GM21717 (cell line): ENCODE measurements at regions not wholly inside any gene's neighbourhood (a gene's known extent, or its start where the extent isn't known, plus 50 kb on each side); places are given as distances from the start of the nearest gene placed in this dataset.

Source experiments
- ATAC-seq: cut with Tn5 transposase; IDR thresholded peaks from one replicate; pipeline ENCODE4 v1.9.1; 2021; ENCODE audit warnings: mild to moderate bottlenecking, moderate library complexity; ENCODE audit not compliant: unreplicated experiment

DNA sequence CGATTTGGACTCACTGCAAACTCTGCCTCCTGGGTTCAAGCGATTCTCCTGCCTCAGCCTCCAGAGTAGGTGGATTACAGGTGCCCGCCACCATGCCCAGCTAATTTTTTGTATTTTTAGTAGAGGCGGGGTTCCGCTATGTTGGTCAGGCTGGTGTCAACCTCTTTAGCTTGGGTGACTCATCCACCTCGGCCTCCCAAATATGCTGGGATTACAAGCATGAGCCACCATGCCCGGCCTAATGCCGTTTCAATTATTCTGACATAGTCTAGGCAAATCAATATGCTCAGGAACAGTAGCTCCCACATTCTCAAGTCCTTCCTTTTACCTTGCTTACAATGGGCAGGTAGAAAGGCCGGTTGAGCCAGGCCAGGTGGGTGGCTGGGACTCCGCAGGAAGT lies 82.0 kb upstream of the EEA1 start:
- no peak for ATAC-seq

DNA sequence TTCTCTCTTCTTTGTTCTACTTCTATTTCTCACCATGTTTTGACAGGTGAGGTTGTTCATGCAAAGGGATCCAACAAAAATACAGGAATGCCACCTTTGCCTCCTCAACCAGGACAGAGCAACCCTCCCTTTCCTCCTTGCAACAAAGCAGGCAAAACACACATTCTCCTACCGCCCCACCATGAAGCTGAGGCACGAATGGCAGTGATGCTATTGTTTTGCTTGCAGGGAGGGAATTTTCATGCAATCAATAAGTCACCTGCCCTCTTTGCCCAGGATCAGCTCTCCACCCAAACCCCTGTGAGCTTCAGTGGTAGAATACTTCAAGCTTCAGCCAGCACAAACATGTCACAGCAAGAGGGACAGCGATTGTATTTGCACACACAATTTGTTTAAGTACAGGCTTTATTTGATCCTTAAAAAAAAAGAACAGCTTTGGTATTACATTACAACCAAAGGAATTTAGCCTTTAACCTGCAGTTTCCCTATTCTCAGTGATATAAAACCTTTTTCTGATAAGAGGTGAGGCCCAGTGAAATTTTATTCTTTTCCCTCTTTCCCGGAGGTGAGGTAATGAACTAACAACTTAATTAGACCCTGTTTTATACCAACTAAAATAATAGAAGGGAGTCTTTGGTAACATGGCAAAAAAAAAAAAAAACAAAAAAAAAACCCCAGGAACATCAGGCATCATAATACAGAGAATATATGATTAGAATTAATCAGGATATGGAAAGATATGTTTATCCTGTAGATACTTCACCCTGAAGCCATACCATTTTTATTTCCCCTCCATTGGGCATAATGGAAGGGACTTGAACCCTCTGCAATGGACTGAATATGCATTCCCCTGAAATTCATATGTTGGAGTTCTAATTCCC lies 87.0 kb upstream of the EEA1 start:
- no peak for ATAC-seq

DNA sequence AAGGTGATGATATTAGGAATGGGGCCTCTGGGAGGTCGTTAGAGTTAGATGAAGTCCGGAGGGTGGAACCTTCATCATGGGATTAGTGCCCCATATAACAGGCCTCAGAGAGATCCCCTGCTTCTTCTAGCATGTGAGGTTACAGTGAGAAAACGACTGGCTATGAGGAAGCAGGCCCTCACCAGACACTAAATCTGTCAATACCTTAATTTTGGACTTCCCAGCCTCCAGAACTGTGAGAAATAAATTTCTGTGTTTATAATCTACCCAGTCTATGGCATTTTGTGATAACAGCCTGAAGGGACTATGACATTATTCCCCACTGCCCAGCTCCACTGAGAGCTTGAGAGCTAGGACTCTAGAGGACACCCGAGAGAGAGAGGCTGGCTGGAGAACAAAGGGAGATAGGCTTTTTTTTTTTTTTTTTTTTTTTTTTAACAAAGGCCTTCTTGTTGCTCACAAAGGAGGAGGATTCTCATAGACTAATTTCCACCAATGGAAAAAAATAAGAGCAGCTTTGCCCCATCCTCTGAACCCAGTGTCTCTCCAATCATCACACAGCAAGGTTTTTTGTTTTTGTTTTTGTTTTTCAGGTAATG lies 87.8 kb upstream of the EEA1 start:
- no peak for ATAC-seq

DNA sequence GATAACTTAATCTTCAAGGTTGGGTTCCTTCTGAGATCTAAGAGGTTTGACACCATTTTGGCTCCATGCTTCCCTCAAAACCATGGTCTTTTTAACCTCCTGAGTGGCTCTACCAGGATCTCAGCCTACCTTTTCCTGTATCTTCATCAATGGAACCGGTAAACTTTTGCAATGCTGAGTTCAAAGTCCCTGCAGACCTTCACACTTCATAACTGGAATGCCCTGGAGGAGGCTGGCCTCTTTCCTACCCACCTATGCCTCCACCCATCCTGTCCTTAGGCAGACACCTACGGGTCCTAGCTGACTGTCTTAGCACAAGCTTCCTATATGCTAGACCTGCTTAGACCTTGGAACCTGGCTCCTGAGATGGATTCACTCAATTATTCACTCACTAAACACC lies 89.5 kb upstream of the EEA1 start:
- no peak for ATAC-seq

DNA sequence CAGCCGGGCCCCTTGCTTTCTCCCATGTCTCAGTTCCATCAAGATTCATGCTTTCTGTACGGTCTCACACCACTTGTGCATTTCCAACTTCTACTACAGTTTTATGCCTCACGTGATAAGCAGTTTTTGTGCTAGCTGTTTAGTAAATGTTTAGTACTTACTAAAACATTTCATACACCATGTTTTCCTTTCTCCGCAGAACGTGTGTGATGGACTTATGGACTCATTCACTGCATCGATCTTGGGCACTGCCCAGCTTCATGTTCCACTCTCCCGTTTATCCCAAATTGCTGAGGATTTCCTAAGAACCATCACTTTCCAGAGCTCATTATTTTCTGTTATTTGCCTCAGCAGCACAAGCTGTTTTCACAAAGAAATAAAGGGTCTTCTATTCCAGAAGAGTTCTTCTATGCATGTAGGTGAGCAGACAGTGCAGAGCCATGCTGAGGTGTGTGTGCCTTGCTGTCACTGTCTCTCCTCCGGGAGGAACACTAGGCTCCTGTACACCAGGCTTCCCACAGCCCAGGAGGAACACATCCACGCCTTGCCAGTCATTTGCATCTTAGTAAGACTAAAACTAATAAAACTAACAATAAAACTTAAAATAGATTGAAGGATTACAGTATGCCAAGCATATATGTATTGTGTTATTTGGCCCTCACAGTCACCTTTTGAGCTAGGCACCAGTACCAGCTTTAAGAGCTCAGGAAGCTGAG lies 90.3 kb upstream of the EEA1 start:
- ATAC-seq, result no peak

DNA sequence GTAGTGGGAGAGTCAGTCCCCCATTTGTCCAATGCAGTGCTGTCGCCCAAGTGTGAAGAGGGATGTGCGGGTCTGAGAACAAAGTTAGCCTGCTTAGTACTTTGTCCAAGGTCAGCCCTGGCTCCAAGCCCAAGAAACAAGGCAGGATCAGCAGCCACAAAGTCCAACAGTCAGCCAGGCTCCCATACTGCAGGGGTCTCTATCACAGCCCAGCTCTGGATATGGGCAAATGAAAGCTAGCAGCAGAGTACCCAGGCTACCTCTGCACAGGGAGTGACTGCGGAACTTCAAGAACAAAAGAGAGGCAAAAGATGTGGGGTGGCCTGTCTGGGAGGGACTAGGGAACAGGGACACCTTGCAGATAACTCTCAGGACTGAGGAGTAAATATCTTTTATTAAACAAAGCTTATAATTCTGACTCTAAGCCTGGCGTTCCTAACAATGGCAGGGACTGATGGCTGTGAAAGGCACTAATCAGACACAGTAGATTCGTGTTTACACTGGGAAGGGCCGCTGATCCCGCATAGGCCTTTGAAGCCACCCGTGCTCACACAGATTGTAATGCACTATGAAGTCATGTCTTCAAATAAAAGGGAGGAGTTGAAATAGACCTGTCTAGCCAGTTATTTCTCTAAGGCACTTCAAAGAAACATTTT lies 91.0 kb upstream of the EEA1 start:
- ATAC-seq, result no peak

DNA sequence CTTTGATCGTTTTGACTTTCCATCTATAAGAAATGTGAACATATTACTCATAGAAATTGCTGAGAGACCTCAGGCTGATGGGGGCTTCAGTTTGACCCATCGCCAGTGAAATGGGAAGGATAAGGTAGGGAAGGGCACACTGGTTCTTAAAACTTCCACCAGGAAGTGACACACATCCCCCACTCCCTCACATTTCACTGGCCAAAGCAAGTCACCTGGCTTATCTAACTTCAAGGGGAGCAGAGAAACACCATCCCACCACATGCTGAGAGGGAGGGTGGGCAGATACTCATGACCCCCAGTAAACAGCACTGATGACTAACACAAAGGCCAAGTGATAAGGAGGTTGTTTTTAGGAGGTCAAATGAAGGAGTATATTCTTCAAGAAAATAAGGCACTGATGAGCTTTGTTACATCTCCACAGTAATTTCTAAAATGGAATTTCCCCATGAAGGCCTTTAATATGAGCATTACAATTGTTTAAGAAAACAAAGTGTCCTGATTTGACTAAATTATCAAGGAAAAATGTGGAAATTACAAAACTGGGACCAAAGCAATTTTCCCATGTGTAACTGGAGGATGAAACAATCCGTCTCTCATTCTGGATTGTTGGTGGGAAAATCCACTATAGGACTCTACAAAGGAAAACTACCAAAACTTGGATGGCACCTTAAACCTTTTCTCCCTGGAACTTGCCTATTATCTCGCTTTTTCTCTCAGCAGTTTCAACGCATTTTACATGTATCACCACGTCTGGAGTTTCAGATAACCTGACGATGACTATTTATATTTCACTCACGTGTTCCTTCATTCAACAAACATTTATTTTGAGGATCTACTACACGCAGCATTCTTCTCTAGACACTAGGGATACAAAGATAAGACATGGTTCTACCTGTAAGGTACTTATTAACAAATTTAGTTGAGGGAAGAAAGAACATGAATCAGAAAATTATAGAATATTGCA lies 91.8 kb upstream of the EEA1 start:
- ATAC-seq, result no peak

DNA sequence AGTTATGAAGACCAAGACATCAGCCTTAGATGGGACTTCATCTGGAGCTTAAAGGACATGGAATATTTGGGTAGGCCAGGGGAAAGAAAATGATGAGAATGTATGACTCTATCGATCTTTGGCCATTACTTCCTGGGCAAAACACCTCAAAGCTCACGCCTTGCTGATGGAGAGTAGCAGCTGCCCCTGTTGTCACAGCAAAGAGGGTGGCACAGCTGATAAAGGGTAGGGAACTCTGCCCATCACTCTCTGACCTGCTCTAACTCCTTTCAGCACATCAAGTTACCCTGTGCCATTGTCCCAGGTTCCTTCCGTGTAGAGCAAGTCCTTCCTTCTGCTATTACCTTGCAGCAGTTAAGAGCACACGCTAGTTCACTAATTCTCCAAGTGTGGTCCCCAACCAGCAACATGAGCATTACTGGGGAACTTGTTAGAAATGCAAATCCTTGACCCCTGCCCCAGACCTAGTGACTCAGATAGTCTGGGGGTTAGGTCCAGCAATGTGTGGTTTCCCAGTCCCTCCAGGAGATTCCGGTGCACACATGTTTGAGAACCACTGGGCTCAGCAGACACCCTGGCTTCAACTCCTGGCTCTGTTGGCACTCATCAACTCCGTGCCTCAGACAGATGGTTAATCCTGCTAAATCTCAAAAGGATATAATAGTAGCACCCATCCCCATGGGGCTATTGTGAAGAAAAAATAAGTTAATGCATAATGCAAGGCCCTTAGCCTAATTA lies 93.7 kb upstream of the EEA1 start:
- ATAC-seq, result no peak

DNA sequence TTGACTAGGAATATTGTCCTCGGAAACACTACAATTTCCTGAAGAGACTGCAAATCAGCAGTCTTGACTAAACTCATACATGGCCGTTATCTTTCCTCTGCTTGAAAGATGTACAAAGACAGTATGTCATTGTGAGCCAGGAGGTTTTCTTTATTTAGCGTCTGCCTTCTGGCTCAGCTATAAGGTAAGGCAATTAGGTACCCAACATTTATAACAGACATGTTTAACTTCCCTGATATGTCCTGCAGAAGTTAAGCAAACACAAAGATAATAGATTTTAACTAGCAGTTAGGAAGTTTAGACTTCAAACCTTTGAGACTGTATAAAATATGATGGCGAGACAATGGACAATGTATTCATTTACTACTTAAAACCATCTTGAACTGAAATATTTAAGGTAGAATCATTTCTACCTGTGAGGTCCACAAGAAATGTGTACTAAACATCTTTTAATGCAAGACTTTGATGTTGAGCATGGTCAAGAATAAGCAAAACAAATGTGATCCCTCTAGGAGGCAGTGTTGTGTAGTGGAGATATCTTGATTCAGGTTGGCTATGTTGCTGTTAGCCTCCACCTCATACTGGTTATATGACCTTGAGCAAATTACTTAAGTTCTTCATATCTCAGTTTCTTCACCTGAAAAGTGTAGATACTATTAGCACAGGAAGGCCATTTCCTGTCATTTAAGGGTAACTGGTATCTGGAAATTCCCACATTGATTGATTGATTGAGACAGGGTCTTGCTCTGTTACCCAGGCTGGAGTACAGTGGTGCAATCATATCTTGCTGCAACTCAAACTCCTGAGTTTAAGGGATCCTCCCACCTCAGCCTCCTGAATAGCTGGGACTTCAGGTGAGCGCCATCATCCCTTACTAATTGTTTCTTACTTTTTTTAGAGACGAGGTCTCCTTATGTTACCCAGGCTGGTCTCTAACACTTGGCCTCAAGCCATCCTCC lies 96.3 kb upstream of the EEA1 start:
- ATAC-seq, result no peak

DNA sequence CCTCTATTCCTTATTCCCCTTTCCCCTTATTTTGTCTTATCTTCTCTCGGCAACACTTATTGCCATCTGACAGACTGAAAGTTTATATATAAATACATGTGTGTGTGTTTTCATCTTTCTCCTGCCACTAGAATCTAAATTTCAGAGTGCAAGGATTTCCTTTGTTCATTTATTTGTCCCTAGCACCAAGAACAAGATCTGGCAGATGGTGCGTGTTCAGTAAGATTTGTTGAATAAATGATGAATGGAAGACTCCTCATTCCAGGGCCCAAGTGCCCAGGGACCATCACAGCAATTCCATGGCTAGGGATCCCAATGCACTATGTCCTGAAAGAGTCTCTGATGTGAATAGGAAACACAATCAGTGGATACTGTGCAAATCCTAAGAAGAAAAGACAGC lies 97.9 kb upstream of the EEA1 start:
- no peak for ATAC-seq

DNA sequence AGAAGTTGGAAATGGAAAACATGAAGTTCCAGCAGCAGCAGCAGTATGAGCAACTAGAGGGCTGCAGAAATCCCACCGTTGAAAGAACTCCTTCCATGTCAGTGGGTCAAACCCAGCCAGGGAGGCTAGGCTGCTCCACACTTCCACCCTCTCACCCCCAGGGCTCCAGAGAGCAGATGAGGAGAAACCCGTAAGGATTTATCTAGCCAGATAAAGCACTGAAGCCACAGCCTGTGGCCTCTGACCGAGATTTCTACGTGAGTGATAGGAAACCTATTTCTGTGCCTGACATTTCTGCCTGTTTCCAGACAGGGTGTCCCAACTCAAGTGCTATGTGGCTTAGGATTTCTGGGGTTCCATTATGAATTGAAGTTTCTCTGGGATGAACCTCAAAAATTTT lies 100.0 kb upstream of the EEA1 start:
- ATAC-seq, result no peak

DNA sequence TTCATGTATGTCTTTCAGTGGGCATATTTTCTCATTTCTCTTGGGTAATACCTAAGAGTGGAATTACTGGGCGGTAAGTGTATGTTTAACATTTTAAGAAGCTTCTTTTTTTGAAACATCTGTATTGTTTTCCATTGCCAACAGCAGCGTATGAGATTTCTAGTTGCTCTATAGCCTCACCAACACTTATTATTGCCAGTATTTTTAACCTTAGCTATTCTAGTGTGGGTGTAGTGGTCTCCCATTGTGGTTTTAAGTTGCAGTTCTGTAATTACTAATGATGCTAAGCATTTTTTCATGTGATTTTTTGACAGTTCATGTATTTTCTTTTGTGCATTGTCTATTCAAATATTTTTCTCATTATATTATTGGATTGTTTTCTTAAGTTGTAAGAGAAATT lies 101.9 kb upstream of the EEA1 start:
- no peak for ATAC-seq

DNA sequence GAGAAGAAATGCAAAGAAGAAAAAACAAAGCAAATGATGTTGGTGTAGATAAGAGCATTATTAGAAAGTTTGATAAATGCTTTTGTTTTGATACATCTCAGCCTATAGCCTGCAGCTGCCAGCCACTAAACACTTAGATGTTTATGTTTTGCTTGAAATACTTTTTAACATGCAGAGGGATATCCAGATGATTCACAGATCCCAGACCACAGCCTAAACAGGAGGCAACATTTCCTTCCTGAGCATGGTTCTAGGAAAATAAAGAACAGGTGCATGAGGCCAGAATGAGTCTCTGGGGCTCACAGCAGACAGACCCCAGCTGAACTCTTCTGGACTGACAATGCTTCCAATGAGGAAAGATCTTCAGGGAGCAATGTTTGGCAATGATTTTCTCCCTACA lies 103.7 kb upstream of the EEA1 start:
- ATAC-seq, result no peak

DNA sequence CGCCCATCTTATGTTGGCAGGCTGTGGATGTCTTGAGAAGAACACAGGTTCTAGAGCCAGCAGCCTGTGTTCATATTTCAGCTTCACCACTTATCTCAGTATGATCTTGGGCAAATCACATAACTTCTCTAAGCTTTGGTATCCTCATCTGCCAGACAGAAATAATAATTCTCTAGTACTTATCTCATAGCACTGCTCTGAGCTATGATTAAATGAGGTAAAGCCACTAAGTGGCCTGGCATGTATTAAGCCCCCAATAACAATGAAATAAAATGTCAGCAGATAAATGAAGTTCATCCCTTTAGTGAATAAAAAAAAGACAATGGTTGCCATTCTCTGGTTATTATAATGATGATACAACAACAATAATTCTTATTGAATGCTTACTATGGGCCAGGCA lies 104.9 kb upstream of the EEA1 start:
- ATAC-seq, result no peak

DNA sequence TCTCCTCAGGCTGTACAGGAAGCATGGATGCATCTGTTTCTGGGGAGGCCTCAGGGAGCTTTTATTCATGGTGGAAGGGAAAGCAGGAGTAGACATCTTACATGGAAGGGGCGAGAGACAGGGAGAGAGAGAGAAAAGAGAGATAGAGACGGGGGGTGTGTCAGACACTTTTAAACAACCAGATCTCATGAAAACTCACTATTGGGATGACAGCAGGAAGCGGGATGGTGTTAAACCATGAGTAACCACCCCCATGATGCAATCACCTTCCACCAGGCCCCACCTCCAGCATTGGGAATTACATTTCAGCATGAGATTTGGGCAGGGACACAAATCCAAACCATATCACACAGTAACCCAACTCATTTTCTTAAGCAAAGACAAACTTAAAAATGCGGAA lies 110.0 kb upstream of the EEA1 start:
- no peak for ATAC-seq

DNA sequence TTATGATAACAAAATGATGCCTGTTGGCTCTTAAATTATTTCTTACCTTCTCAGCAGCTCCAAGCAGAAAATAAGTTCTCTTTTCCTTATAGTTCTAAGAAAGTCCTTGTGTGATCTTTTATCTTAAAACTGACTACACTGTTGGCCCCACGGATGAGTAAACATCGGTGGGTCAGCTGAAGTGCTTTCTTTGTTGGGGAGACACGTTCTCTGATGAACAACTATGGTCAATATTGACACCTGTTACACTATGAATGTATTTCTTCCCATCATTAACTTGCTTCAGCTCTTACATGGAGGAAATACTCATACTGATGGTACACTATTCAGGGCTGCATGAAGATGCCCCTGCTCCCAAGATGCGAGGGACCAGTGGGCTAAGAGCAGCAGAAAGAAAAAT lies 110.8 kb upstream of the EEA1 start:
- ATAC-seq, result no peak

DNA sequence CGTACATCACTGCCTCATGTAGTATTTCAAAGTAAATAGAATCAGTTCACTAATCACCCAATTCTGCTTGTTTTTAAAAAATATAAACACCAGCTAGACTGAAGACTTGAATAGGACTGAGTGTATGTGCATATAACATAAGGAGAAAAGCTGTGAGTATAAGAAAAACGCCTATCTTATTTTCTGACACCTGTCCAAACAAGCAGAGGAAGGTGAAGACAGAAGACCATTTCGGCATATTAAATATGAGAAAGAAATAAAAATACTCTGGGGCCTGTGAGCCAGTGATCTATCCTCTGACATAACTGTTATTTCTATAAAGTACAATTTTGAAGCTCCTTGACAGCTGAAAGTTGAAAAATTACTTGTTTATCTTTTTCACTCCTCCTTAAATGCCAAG lies 111.3 kb upstream of the EEA1 start:
- no peak for ATAC-seq

DNA sequence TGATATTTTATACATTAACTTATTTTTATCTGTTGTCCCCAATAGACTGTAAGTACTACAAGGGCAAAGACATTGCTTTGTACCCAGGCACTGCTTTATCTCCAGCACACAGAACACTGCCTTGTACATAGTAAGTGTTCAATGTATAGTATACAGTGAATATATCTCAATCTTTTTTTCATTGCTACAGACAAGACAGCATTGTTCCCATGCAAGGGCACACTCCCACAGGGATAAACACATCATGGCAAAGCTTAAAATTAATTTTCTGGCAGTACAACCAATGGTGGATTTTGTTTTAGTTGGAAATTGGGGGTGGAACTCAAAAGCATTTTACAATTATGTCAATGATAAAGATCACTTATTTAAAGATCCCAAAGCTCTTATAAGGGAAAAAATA lies 112.3 kb upstream of the EEA1 start:
- no peak for ATAC-seq

DNA sequence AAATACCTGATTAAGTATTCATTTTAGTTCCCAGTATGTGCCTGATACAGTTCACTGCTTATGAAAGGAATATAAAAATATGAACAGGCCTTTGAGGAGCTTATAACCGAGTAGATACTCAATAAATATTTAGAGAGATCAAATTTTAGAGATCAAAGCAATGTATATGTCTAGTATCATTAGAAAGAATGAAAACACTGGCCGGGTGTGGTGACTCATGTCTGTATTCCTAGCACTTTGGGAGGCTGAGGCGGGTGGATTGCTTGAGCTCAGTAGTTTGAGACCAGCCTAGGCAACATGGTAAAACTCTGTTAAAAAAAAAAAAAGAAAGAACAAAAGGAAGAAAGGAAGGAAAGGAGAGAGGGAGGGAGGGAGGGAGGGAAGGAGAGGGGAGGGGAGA lies 113.2 kb upstream of the EEA1 start:
- no peak for ATAC-seq
